Hematopoietic multipotent progenitor cell treated with erythropoietin and hydrocortisone succinate and interleukin-3 and kit ligand, for 15 days (in vitro differentiated cells): ENCODE measurements at regions not wholly inside any gene's neighbourhood (a gene's known extent, or its start where the extent isn't known, plus 50 kb on each side); places are given as distances from the start of the nearest gene placed in this dataset.

Experiments used
- DNase-seq: peaks from one replicate; pipeline ENCODE4 v3.0.0-alpha.2; 2015; ENCODE audit warnings: low spot score

- DNase-seq: no peak
Observed at GRCh38 chr11:115555336-115556090, 51.3 kb upstream of the CADM1 start.
